HG03342 (cell line): ENCODE measurements at regions not wholly inside any gene's neighbourhood (a gene's known extent, or its start where the extent isn't known, plus 50 kb on each side); places are given as distances from the start of the nearest gene placed in this dataset.

Source experiments
- ATAC-seq: cut with Tn5 transposase; IDR thresholded peaks from one replicate; pipeline ENCODE4 v1.9.1; 2021; ENCODE audit warnings: mild to moderate bottlenecking, moderate library complexity; ENCODE audit not compliant: unreplicated experiment

- no peak for ATAC-seq
These were observed 108.2 kb upstream of the PROK2 start for GRCh38 chr3:71893122-71893521.

- no peak for ATAC-seq
These were observed 106.5 kb upstream of the PROK2 start for GRCh38 chr3:71891483-71891882.

- no peak for ATAC-seq
These were observed 105.5 kb upstream of the PROK2 start for GRCh38 chr3:71890356-71890931.

GRCh38 chr3:71887256-71887655 lies 102.3 kb upstream of the PROK2 start:
- ATAC-seq = no peak

GRCh38 chr3:71885006-71885405 lies 100.1 kb upstream of the PROK2 start:
- ATAC-seq = no peak

- no peak for ATAC-seq
These were observed 96.8 kb upstream of the PROK2 start for GRCh38 chr3:71881732-71882131.

DNA sequence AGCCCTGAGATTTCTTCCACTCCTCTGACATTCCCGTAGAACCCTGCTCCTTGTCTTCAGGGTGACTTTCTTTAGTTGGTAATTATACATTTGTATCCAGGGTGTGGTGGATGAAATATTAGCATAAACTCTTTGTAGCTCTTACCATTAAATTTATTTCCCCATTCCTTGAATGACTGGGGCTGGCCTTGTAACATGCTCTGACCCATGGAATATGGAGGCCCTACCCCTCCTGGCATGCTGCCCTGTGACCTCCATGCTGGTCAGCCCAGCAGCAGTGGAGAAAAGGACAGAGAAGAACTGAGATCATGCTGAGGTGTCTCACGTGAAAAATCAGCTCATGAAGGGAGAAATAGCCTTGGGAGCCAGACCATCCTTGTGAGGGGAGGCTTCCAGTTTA lies 96.1 kb upstream of the PROK2 start:
- ATAC-seq = no peak

DNA sequence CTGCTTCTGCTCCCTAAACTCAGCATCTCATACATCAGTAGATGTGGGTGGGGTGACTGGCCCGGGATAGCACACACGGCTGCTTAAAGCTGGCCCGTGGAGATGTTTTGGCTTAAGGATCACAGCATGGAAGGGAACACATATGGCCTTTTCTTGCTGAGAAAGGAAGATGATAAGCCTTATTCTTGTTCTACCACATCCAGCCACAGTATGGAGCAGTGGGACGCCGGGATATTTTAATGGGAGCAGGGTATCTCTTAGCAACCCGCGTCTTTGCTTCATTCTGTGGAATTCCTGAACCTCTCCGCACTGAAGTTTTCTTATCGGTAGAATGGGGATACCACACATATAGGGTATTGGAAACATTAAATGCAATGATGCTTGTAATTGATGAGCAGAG lies 94.1 kb upstream of the PROK2 start:
- ATAC-seq = no peak

GRCh38 chr3:71876135-71877105 lies 91.5 kb upstream of the PROK2 start:
- no peak for ATAC-seq

DNA sequence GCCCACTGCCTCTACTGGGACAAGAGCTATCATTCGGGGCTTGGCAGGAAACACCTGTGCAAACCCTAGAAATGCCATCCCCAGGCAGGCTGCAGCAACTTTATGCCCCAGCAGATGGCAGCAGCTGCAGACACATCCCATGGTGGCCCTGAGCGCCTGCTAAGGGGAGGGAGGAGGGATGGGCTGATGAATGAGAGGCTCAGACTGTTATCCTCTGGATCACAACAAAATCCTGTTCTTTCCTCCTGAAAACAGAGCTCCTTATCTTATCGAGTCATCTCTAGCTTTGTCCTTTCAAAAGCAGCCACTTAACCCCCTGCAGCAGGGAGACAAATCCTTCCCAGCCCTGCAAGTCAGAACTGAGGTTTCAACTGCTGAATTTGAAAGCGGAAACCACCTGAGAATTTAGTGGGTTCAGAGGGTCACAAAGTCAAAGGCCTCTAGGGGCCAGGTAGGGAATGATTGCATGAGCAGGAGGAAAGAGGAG lies 90.6 kb upstream of the PROK2 start:
- peak; percentile 92 for ATAC-seq

- no peak for ATAC-seq
These were observed 89.7 kb upstream of the PROK2 start for GRCh38 chr3:71874618-71875017.

- no peak for ATAC-seq
These were observed 88.2 kb upstream of the PROK2 start for GRCh38 chr3:71873093-71873611.

- no peak for ATAC-seq
These were observed 87.3 kb upstream of the PROK2 start for GRCh38 chr3:71872256-71872655.

GRCh38 chr3:71870966-71871512 lies 86.1 kb upstream of the PROK2 start:
- no peak for ATAC-seq

DNA sequence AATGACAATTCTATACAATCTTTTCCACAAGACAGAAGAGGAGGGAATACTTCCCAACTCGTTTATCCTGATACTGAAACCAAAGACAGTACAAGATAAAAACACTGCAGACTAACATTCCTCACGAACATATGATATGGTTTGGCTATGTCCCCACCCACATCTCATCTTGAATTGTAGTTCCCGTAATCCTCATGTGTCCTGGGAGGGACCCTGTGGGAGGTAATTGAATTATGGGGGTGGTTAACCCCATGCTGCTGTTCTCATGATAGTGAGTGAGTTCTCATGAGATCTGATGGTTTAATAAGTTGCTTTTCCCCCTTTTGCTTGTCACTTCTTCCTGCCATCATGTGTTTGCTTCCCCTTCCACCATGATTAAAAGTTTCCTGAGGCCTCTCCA lies 83.9 kb upstream of the PROK2 start:
- ATAC-seq = no peak

DNA sequence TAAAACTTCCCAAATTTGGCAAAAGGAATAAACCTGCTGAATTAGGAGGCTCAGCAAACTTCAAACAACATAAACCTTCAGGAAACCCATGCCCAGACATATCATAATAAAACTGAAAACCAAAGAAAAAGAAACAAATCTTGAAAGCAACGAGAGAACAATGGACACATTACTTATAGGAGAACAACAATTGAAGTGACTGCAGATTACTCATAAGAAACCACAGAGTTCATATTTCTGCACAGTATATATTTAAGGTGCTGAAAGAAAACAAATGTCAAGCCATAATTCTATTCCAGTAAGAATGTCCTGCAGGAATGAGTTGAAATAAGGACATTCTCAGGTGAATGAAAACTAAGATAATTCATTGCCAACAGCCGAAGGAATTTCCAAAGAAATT lies 80.8 kb upstream of the PROK2 start:
- ATAC-seq = no peak

- ATAC-seq = no peak
These were observed 78.7 kb upstream of the PROK2 start for GRCh38 chr3:71863563-71864190.

- no peak for ATAC-seq
These were observed 77.6 kb upstream of the PROK2 start for GRCh38 chr3:71862371-71863140.

- ATAC-seq = no peak
These were observed 74.2 kb upstream of the PROK2 start for GRCh38 chr3:71859123-71859519.

- ATAC-seq = no peak
These were observed 73.7 kb upstream of the PROK2 start for GRCh38 chr3:71858503-71859122.
